GM23338 (cell line): ENCODE measurements at regions not wholly inside any gene's neighbourhood (a gene's known extent, or its start where the extent isn't known, plus 50 kb on each side); places are given as distances from the start of the nearest gene placed in this dataset.
"Not testable (repeated sequence)": the region's sequence is repeated elsewhere in the genome, so short reads cannot be mapped to it uniquely, and the experiment has no call there.

Source experiments
- ATAC-seq: fragments of 200-7000 bp; cut with Tn5 transposase; 3 replicates; pipeline ENCODE4 v1.9.1; 2020
- DNase-seq: peaks from one replicate; pipeline ENCODE4 v3.0.0-alpha.2; 2015; ENCODE audit warnings: low spot score
- H2AFZ ChIP-seq: fragments of 200-600 bp; sonication (generic); 2 replicates; pipeline ENCODE4 v1.8.0; 2016; ENCODE audit warnings: antibody characterized with exemption, mild to moderate bottlenecking, moderate library complexity
- H3F3A ChIP-seq: fragments of 200-600 bp; sonication (generic); replicated peaks from 2 replicates; pipeline ENCODE4 v1.8.0; 2017; ENCODE audit warnings: antibody characterized with exemption, mixed run types, low read depth
- H3K27ac ChIP-seq: fragments of 200-600 bp; sonication (generic); 2 replicates; pipeline ENCODE4 v1.6.1; 2016; ENCODE audit warnings: low read depth
- H3K27me3 ChIP-seq: fragments of 200-600 bp; sonication (generic); 2 replicates; pipeline ENCODE4 v1.8.0; 2016; ENCODE audit warnings: mild to moderate bottlenecking, mixed run types, moderate library complexity; ENCODE audit not compliant: insufficient read depth
- H3K36me3 ChIP-seq: fragments of 200-600 bp; sonication (generic); 2 replicates; pipeline ENCODE4 v1.8.0; 2016; ENCODE audit warnings: mild to moderate bottlenecking; ENCODE audit not compliant: insufficient read depth
- H3K4me1 ChIP-seq: fragments of 200-600 bp; sonication (generic); 2 replicates; pipeline ENCODE4 v1.8.0; 2016; ENCODE audit warnings: mild to moderate bottlenecking, moderate library complexity; ENCODE audit not compliant: insufficient read depth
- H3K4me2 ChIP-seq: fragments of 200-600 bp; sonication (generic); 2 replicates; pipeline ENCODE4 v1.7.1; 2017; ENCODE audit warnings: mixed run types
- H3K4me3 ChIP-seq: fragments of 200-600 bp; sonication (generic); 2 replicates; pipeline ENCODE4 v1.6.1; 2016; ENCODE audit warnings: mixed run types
- H3K79me2 ChIP-seq: fragments of 200-600 bp; sonication (generic); replicated peaks from 2 replicates; pipeline ENCODE4 v1.8.0; 2017; ENCODE audit warnings: mild to moderate bottlenecking; ENCODE audit not compliant: insufficient read depth
- H3K9me2 ChIP-seq: fragments of 200-600 bp; sonication (generic); 2 replicates; pipeline ENCODE4 v1.8.0; 2017; ENCODE audit not compliant: insufficient read depth
- H4K20me1 ChIP-seq: fragments of 200-600 bp; sonication (generic); replicated peaks from 2 replicates; pipeline ENCODE4 v1.8.0; 2017; ENCODE audit warnings: mild to moderate bottlenecking; ENCODE audit not compliant: insufficient read depth
- H3K27ac Mint-ChIP-seq: 2 replicates; pipeline ENCODE4 v1.8.0; 2020; ENCODE audit warnings: inconsistent platforms, mild to moderate bottlenecking, moderate library complexity, mixed read lengths
- H3K27me3 Mint-ChIP-seq: 3 replicates; pipeline ENCODE4 v1.8.0; 2022; ENCODE audit warnings: low read depth, mild to moderate bottlenecking, moderate library complexity, mixed read lengths, inconsistent platforms; ENCODE audit not compliant: insufficient read depth, poor library complexity
- H3K36me3 Mint-ChIP-seq: 3 replicates; pipeline ENCODE4 v1.8.0; 2021; ENCODE audit warnings: low read depth, mild to moderate bottlenecking, inconsistent platforms, moderate library complexity, mixed read lengths
- H3K4me1 Mint-ChIP-seq: 3 replicates; pipeline ENCODE4 v1.8.0; 2020; ENCODE audit warnings: mild to moderate bottlenecking, inconsistent platforms, mixed read lengths
- H3K4me3 Mint-ChIP-seq: 3 replicates; pipeline ENCODE4 v1.8.0; 2021; ENCODE audit warnings: moderate library complexity, mild to moderate bottlenecking, inconsistent platforms, mixed read lengths
- H3K9me3 Mint-ChIP-seq: 3 replicates; pipeline ENCODE4 v1.8.0; 2020; ENCODE audit warnings: moderate library complexity, mild to moderate bottlenecking, inconsistent platforms, mixed read lengths
- CTCF ChIP-seq, 2 experiments: fragments of 200-600 bp in 1 of 2; sonication (generic) in 1 of 2; conservative IDR thresholded peaks; 2 replicates each; pipeline versions ENCODE4 v1.5.1 to v1.6.1; 2016 to 2017; ENCODE audit warnings: antibody characterized with exemption in 2 of 2, low read depth in 2 of 2, mild to moderate bottlenecking in 2 of 2, moderate library complexity in 1 of 2
- EZH2 ChIP-seq: fragments of 200-600 bp; sonication (generic); IDR thresholded peaks from one replicate; pipeline ENCODE4 v1.8.0; 2017; ENCODE audit warnings: antibody characterized with exemption, mild to moderate bottlenecking, low read depth; ENCODE audit not compliant: unreplicated experiment
- EZH2phosphoT487 ChIP-seq: fragments of 200-600 bp; sonication (generic); IDR thresholded peaks from one replicate; pipeline ENCODE4 v1.8.1; 2018; ENCODE audit warnings: antibody characterized with exemption; ENCODE audit not compliant: unreplicated experiment
- POLR2AphosphoS5 ChIP-seq: IDR thresholded peaks from 2 replicates; pipeline ENCODE4 v1.6.1; 2016; ENCODE audit warnings: antibody characterized with exemption, low read depth
- REST ChIP-seq: IDR thresholded peaks from one replicate; pipeline ENCODE4 v1.6.1; 2018; ENCODE audit warnings: antibody characterized with exemption; ENCODE audit not compliant: unreplicated experiment
- ZNF114 ChIP-seq: fragments of 250-450 bp; sonication (Bioruptor Pico); IDR thresholded peaks from 2 replicates; pipeline ENCODE4 v1.5.0; 2020; ENCODE audit warnings: mild to moderate bottlenecking, moderate library complexity
- ZNF462 ChIP-seq: fragments of 250-450 bp; sonication (Bioruptor Pico); IDR thresholded peaks from 2 replicates; pipeline ENCODE4 v1.5.0; 2020; ENCODE audit warnings: mild to moderate bottlenecking, moderate library complexity

- H3K9me2 ChIP-seq: peaks cover 3% of the 10 kb centered on the region; the same call in 1 of the 2 replicates
- Mint-ChIP-seq H3K9me3 (peaks cover 11% of the 10 kb centered on the region), H3K27me3 (peaks cover 2% of the 10 kb centered on the region), H3K27ac (no peak overlapping the region), H3K4me1 (no peaks in the 10 kb centered on the region), H3K4me3 (no peak overlapping the region), H3K36me3 (peaks cover 18% of the 10 kb centered on the region)
- no peaks in the 10 kb centered on the region for H3K4me1 ChIP-seq
- no peaks in the 10 kb centered on the region for H4K20me1 ChIP-seq
- DNase-seq (no peak), ATAC-seq (no peak)
- H3K27me3 ChIP-seq: no peaks in the 10 kb centered on the region
- H2AFZ ChIP-seq: no peak overlapping the region
- H3K27ac ChIP-seq: no peak overlapping the region
- no peaks in the 10 kb centered on the region for H3K36me3 ChIP-seq
- H3K4me2 ChIP-seq: no peak overlapping the region
- no peaks in the 10 kb centered on the region for H3K79me2 ChIP-seq
- no peaks in the 10 kb centered on the region for H3F3A ChIP-seq
- H3K4me3 ChIP-seq: no peak overlapping the region
- TF ChIP-seq REST (no peak), ZNF114 (CRISPR knock-in tag) (no peak), CTCF (conservative IDR thresholded peaks at IDR 0.05; ENCODE audit: low read depth in 2 of 2) (no peak), ZNF462 (CRISPR knock-in tag) (no peak), EZH2 (no peak), POLR2AphosphoS5 (no peak), EZH2phosphoT487 (no peak)
These were observed 526.9 kb downstream of the PYDC2 start for GRCh38 chr3:191987831-191988350.

- ATAC-seq, H3K4me2 ChIP-seq, H3K9me2 ChIP-seq, H3F3A ChIP-seq, H2AFZ ChIP-seq, H3K27me3 ChIP-seq, H3K27ac Mint-ChIP-seq, DNase-seq, H4K20me1 ChIP-seq, H3K4me1 Mint-ChIP-seq, H3K27ac ChIP-seq, H3K4me3 Mint-ChIP-seq, H3K4me1 ChIP-seq, H3K79me2 ChIP-seq, H3K36me3 ChIP-seq, H3K27me3 Mint-ChIP-seq, H3K4me3 ChIP-seq: not testable (repeated sequence)
- H3K36me3 Mint-ChIP-seq: peaks cover 45% of the 10 kb centered on the region
- H3K9me3 Mint-ChIP-seq: peaks cover 45% of the 10 kb centered on the region
These were observed 533.0 kb downstream of the PYDC2 start for GRCh38 chr3:191993952-191994351.
